Superior temporal gyrus (tissue), 1 donor: ENCODE measurements at regions not wholly inside any gene's neighbourhood (a gene's known extent, or its start where the extent isn't known, plus 50 kb on each side); places are given as distances from the start of the nearest gene placed in this dataset.
"Not testable (repeated sequence)": the region's sequence is repeated elsewhere in the genome, so short reads cannot be mapped to it uniquely, and the experiment has no call there.

Experiments
- DNase-seq: peaks from one replicate; pipeline ENCODE4 v3.0.0-alpha.2; 2016; ENCODE audit errors: extremely low spot score

GRCh38 chr2:8333177-8333831, 348.6 kb upstream of the ID2 start:
- DNase-seq: no peak

GRCh38 chr2:8333832-8334187, 348.0 kb upstream of the ID2 start:
- not testable (repeated sequence) for DNase-seq

DNA sequence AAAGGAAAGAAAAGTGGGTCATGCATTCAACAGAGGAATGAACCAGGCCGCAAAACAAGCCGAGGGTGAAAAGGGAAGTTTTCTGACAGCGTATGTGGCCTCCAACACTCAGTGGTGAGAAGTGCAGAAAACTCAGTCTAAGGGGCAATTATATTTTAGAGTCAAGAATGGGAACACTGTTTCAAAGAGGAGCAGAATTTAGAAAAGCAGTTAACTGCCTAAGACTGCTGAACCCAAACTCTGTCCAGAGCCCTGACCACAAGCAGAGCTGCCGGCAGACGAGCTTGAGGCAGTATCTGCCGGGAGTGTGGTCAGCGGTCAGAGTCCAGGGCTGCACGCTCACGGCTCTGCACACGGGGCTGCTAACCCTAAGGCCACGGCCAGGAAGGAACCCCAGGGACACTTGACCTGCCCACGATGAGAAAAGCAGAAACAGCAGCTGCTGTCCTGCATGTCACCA, 347.0 kb upstream of the ID2 start:
- DNase-seq: peak; percentile 31

DNA sequence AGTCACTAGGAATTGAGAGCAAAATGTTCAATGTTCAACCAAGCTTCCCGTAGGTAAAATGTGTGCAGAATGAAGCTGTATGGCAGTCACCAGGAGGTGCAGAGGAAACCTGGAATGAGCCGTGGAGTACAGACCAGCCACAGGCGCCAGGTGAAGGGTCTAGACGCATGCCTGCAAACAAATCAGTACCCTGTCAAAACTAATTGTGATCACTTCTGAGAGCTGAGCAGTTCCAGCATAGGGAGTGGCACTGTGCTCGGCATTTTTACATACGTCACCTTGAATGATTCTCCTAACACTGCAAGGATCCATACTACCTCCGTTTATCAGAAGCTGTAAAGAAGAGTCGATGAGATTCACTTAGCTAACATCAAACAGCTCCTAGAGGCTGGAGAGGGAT, 346.1 kb upstream of the ID2 start:
- DNase-seq: no peak

- no peak for DNase-seq
Measured at GRCh38 chr2:8337321-8337720, 344.5 kb upstream of the ID2 start.

- no peak for DNase-seq
Measured at GRCh38 chr2:8342407-8342806, 339.4 kb upstream of the ID2 start.

DNA sequence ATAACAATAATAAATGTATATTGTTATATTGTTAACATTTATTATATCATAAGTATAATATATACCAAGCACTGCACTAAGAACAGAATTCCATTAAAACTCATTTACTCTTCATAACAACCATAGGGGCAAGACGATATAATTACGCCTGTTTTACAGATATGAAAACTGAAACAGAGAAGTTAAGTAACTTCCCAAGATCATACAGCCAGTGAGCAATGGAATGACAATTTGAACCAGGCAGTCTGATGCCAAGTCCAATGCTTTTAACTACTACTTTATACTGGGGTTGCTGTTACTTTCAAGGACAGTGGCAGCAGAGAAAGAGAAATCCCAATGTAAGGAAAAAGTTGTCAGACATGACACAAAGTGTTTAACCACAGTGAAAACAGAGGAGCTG, 338.8 kb upstream of the ID2 start:
- DNase-seq: no peak

DNA sequence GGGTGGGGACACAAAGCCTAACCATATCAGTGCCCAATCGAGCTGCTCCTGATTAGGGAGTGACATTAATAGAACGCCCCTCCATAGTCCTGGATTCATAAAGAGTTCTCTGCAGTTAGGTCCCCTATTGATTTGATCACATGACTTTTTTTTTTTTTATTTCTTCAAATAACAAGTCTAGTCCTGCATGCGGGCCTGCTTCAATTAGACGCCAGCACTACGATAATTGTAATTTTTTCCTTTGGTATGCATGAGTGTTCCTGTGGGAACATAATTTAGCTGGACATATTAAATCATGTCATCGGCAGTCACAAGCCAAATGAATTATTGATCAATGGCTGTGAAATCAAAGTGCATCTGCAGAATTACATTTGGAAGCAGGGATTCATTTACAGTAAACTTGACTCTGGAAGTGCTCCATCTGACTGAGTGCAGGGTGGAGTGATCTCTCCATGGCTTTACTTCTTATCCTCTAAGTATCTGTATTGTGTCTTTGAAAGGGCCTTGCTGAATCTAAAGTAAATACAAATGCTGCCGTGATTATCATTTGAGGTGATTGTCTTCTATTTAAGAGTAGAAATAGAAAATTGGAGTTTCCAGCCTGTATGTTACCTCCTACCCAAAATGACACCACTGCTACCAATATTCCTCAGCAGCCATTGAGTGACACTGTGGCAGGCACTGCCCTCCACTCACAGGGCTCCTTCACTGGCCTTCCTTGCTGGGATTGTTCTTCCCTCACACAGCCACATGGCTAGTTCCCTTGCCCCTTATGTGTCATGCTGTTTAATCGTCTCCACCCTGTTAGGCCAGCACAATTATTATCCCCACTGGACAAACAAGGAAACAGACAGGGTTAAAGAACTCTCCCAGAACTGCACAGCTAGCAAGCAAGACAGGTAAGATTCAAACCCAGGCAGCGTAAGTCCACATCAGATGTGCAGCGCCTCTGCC, 337.4 kb upstream of the ID2 start:
- no peak for DNase-seq

- DNase-seq: no peak
Measured at GRCh38 chr2:8345200-8345599, 336.7 kb upstream of the ID2 start.

DNA sequence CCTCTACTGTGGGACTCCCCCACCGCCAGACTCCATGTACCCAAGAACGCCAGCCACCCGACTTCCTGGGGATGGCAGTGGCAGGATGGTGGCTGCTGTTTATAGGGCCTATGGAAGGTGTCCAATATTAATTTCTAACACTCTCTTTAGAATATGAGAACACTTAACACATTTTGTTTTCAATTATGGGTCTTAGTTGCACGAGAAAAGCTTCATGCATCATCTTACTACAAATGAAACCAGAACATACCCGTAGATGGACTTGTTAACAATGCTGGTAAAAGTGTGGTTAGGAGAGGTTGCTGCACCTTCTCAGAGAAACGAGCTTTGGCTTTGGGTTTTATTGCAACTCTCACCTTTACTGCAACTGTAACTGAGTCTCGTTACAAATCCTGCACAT, 335.6 kb upstream of the ID2 start:
- DNase-seq: no peak

GRCh38 chr2:8346706-8347430, 335.0 kb upstream of the ID2 start:
- DNase-seq: no peak

DNA sequence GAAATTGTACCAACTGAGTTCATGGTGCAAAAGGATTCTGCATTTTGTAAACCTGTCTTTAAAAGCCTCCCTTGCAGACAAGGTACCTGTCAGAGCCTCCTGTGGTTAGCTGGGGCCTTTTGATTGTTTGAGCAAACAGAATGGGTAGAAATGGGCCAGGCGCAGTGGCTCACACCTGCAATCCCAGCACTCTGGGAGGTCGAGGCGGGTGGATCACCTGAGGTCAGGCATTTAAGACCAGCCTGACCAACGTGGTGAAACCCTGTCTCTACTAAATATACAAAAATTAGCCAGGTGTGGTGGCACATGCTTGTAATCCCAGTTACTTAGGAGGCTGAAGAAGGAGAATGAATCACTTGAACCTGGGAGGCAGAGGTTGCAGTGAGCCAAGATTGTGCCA, 332.9 kb upstream of the ID2 start:
- DNase-seq: not testable (repeated sequence)

- DNase-seq: no peak
Measured at GRCh38 chr2:8352296-8352695, 329.6 kb upstream of the ID2 start.

DNA sequence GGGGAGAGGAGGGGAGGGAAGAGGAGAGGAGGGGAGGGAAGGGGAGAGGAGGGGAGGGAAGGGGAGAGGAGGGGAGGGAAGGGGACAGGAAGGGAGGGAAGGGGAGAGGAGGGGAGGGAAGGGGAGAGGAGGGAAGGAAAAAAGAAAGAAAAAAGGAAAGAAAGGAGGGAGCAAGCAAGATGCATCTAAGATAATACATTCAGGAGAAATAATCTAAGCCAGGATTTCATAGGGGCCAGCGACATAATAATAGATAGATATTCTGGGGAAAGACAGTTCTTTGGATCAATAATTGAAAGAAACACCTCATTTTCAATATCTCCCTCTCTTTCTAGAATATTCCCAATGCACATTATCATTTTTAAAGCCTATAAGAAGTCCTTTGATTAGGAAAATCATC, 328.9 kb upstream of the ID2 start:
- no peak for DNase-seq

DNA sequence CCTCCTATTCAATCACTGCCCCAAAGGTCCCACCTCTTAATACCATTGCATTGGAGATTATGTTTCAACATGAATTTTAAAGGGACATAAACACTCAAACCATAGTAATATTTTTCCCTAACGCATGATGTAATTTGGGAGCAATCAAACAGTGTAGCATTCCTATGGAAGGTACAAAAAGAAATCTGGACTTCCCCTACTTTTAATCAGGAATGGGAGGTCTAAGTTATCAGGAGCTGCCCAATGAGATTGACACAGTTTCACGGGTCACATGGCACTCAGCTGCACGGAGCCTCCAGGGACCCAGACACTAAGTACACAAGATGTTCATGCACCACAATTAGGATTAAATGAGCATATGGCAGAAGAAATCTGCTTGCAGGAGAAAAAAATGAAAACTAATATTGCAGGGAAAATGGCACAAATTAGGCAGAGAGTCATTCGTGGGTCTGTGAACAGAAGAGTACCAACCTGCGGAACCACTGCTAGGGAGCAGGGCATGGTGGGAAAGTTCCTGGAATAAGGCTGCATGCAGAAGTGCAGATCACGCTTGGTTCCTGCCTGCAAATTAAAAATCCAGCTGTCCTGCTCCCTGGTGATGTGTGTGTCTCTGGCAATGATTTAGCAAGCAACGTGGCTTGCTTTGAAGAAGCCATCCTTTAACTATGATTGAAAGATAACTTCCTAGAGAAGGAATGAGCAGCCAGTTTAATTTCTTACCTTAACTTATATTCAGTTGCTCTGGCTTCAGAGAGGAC, 326.6 kb upstream of the ID2 start:
- DNase-seq: no peak

GRCh38 chr2:8357738-8358518, 323.9 kb upstream of the ID2 start:
- DNase-seq: no peak

DNA sequence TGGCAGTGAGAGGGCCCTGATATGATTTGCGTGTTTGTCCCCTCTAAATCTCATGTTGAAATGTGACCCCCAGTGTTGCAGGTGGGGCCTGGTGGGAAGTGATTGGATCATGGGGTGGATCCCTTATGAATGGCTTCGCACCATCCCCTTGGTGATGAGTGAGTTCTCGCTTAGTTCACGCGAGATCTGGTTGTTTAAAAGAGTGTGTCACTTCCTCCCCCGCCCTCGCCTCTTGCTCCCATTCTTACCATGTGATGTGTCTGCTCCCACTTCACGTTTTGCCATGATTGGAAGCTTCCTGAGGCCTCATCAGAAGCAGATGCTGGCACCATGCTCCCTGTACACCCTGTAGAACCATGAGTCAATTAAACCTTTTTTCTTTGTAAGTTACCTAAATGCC, 319.9 kb upstream of the ID2 start:
- DNase-seq: no peak

- no peak for DNase-seq
Measured at GRCh38 chr2:8363161-8363560, 318.7 kb upstream of the ID2 start.

GRCh38 chr2:8364668-8365067, 317.2 kb upstream of the ID2 start:
- no peak for DNase-seq

DNA sequence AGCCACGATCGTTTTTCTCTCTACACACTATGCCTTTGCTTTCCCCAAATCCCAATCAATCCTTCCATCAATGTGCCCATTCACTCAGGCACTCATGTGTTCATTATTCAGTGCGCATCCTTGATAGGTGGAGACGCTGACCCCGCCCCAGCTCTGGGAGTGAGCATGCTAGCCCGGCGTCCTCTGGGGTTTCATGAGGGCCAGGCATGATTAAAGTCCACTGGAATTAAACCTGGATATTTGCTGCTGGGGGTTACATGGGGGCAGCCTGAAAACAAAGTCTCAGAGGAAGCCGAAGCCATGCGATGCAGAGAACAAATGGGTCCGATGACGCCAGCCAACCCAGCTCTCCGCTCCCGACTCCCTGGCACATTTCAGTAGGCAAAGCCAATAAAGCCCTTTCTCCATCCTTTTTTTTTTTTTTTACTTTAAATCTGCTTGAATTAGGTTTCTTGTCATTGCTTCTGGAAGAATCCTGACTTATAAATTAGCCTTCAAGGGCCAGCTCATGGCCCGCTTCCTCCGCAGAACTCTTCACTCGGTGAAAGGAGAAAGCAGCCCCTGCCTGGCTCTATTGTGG, 316.4 kb upstream of the ID2 start:
- DNase-seq: no peak

DNA sequence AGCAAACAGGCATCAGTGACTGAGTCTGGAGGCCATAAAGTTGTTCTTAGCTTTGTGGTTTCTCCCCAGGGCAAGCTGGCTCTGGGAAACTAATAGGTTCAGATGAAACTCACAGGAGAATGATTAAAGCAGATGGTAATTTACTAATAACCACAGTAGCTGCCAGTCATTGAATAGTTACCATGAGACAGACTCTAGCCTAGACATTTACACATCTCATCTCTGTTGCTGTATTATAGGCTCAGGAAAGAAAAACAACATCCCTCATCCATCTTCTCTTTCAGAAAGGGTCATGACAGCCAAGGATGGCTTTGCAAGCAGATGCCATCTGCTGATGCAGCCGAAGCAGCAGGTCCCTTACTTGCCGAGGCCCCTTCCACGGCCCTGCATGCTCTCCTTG, 314.0 kb upstream of the ID2 start:
- no peak for DNase-seq
